AG10803 (cell line): ENCODE measurements at regions not wholly inside any gene's neighbourhood (a gene's known extent, or its start where the extent isn't known, plus 50 kb on each side); places are given as distances from the start of the nearest gene placed in this dataset.
A peak's percentile ranks its signal among the peaks of the same experiment; 100 is the strongest.
"Not testable (repeated sequence)": the region's sequence is repeated elsewhere in the genome, so short reads cannot be mapped to it uniquely, and the experiment has no call there.

Source experiments
- DNase-seq: peaks from one replicate; pipeline ENCODE4 v3.0.0; 2010; ENCODE audit warnings: low read depth
- H3K4me3 ChIP-seq: 2 replicates; pipeline ENCODE4 v1.5.1; 2011; ENCODE audit warnings: mild to moderate bottlenecking, low read length, control low read depth
- TF ChIP-seq, protein P1 (sequence below): conservative IDR thresholded peaks from 2 replicates; pipeline ENCODE4 v1.5.1; 2011; ENCODE audit warnings: mild to moderate bottlenecking, low read length, control low read depth, inconsistent platforms

DNA sequence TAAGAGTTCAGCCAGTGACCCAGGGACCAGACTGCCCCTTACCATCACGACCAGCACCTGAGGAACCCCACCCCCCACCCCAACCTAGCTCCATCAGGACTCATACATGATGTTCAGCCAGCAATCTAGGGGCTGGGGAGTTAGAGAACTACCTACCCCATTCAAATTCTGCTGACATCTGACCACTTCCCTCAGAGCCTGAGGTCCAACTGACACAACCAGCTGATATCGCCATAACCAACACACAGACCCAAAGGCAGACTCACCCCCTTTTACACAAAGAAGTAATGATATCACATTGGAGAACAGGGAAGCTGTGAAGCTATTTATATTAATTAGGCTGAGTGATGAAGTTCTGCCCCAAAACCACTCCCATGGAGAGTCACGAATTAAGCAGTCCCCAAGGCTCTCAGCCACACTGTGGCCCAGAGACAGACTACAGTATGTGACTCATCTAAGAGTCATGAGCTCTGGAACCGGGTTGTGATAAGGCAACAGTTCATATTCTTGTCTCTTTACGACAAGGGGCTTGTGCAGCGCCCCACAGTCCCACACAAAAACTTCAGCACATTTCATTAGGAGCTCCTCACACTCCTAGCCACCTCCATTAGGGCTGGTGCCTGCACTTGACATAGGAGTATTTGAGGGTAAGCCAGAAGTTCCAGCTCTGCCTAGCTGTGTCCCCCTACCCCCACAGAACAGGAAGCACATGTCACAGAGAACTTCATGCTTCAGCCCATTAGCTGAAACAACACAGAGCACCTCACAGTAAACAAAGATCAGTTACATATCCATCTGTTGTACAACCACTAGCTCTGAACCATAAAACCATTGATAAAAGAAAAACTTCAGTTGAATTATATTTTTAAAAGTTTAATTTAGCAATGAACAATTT, 184.7 kb upstream of the ZCCHC13 start:
- no peak overlapping the region for H3K4me3 ChIP-seq
- TF ChIP-seq, protein P1, sequence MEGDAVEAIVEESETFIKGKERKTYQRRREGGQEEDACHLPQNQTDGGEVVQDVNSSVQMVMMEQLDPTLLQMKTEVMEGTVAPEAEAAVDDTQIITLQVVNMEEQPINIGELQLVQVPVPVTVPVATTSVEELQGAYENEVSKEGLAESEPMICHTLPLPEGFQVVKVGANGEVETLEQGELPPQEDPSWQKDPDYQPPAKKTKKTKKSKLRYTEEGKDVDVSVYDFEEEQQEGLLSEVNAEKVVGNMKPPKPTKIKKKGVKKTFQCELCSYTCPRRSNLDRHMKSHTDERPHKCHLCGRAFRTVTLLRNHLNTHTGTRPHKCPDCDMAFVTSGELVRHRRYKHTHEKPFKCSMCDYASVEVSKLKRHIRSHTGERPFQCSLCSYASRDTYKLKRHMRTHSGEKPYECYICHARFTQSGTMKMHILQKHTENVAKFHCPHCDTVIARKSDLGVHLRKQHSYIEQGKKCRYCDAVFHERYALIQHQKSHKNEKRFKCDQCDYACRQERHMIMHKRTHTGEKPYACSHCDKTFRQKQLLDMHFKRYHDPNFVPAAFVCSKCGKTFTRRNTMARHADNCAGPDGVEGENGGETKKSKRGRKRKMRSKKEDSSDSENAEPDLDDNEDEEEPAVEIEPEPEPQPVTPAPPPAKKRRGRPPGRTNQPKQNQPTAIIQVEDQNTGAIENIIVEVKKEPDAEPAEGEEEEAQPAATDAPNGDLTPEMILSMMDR = no peak
- DNase-seq = peak; percentile 45

- no peak overlapping the region for H3K4me3 ChIP-seq
- TF ChIP-seq, protein P1 = no peak
- DNase-seq = no peak
Measured at GRCh38 chrX:74117962-74118902, 185.7 kb upstream of the ZCCHC13 start.

DNA sequence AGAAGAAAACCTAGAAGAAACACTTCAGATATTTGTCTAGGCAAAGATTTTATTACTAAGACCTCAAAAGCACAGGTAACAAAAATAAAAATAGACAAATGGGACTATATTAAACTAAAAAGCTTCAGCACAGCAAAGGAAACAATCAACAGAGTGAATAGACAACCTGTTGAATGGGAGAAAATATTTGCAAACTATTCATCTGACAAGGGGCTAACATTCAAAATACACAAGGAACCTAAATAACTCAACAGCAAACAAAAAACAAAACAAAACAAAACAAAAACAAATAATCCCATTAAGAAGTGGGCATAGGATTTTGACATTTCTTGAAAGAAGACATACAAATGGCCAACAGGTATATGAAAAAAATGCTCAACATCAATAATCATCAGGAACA, 192.7 kb upstream of the ZCCHC13 start:
- no peak overlapping the region for H3K4me3 ChIP-seq
- no peak for DNase-seq
- TF ChIP-seq, protein P1 = no peak

DNA sequence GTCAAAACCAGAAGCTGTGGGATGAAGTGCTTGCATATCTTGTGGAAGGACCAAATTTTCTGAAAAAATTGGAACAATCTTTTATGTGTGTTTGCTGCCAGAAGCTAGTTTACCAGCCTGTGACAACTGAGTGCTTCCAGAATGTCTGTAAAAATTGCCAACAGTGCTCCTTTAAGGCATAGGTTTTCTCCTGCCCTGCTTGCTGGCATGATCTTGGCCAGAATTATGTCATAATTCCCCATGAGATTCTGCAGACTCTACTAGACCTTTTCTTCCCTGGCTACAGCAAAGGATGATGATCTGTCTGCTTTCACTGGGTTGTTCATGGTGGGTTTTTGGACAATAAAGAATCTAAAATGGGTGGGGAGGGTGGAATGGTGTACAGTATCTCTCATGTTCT, 196.3 kb upstream of the ZCCHC13 start:
- TF ChIP-seq, protein P1 = no peak
- H3K4me3 ChIP-seq = no peak overlapping the region
- no peak for DNase-seq

DNA sequence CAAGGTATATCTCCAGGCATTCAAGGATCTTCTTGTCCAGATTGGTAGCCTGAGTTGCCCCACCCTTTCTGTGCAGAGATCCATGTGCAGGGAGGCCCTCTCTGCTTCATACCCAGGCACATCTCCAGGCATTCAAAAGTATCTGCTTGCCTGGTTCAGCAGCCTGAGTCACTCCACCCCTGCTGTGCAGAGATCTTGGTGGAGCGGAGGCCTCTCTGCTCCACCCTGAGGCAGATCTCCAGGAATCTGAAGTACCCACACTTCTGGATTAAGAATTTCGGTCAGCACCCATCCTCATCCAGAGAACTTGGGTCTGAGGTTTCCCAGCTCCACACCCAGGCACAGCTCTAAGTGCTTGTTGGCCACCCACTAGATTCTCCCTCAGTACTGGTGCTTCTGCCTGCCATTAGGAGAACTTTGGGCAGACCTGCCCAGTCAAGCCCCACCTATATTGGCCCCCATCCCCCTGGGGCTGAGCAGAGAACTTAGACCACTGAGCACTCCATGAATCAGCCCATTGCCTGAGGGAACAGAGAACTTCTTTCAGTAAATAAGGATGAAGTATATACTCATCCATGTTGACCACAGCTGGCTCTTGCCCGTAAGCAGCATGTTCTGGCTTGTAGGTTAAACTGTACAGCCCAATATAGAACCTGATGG, 199.5 kb upstream of the ZCCHC13 start:
- peak; percentile 20 for DNase-seq
- H3K4me3 ChIP-seq = no peak overlapping the region
- TF ChIP-seq, protein P1 = no peak

DNA sequence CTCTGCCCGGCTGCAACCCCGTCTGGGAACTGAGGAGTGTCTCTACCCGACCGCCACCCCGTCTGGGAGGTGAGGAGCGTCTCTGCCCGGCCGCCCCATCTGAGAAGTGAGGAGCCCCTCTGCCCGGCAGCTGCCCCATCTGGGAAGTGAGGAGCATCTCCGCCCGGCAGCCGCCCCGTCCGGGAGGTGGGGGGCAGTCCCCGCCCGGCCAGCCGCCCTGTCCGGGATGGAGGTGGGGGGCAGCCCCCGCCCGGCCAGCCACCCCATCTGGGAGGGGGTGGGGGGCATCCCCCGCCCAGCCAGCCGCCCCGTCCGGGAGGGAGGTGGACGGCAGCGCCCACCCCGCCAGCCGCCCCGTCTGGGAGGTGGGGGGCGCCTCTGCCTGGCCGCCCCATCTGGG, 205.6 kb upstream of the ZCCHC13 start:
- H3K4me3 ChIP-seq, DNase-seq: not testable (repeated sequence)

DNA sequence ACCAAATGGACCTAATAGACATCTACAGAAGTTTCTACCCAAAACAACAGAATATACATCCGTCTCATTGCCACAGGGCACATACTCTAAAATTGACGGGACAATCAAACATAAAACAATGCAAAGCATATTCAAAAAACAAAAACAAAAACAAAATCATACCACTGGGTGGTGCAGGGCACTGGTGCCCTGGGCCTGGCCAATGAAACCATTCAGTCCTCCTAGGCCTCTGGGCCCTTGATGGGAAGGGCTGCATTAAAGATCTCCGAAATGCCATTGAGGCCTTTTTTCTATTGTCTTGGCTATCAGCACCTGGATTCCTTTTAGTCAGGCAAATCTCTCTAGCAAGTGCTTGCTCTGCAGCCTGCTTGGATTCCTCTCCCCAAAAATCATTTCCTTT, 213.9 kb upstream of the ZCCHC13 start:
- no peak for DNase-seq
- no peak overlapping the region for H3K4me3 ChIP-seq
- TF ChIP-seq, protein P1 = no peak
